ENCODE measurements at regions not wholly inside any gene's neighbourhood (a gene's known extent, or its start where the extent isn't known, plus 50 kb on each side); places are given as distances from the start of the nearest gene placed in this dataset.
"Not testable (repeated sequence)": the region's sequence is repeated elsewhere in the genome, so short reads cannot be mapped to it uniquely, and the experiment has no call there.

GRCh38 chr22:19603346-19603745, 79.1 kb upstream of the CLDN5 start:
- DNase-seq = not testable (repeated sequence)

GRCh38 chr22:19603767-19604166, 79.6 kb upstream of the CLDN5 start:
- DNase-seq = no peak

- DNase-seq = no peak
Observed at GRCh38 chr22:19604711-19605268, 80.6 kb upstream of the CLDN5 start.

DNA sequence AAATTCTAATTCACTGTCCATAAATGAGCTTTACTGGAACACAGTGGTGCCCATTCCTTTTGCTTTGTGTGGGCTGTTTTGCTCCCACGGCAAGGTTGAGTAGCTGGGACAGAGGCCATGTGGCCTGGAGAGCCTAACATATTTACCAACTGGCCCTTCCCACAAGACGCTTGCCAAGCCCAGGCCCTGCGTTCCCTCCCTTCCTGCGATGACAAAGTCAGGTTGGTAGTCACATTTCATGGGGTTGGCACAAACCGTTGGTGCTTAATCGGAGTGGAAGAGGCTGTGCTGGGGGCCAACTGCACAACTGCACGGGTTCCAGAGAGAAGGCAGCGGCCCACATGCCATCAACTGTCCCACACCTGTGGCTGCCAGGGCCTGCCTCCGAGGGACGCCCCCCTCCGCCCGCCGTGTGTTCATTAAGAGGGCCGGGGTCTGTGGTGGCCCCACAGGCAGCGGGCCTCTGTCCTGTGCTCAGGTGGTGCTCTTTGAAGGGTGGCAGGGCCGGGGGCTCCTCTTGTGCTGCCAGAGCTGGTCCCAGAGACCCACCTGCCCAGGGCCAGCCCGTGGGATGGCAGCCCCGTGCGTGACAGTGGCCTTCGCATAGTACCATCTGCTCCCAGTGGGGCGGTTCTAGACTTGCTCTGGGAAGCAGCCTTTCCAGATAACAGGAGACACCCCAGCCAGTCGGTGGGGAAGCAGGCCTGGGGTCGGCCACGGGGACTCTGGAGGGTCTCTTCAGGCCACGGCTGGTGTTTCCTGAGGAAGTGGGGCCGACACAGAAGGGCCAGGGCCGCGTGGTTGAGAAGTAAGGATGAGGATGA, 81.5 kb upstream of the CLDN5 start:
- no peak for DNase-seq

DNA sequence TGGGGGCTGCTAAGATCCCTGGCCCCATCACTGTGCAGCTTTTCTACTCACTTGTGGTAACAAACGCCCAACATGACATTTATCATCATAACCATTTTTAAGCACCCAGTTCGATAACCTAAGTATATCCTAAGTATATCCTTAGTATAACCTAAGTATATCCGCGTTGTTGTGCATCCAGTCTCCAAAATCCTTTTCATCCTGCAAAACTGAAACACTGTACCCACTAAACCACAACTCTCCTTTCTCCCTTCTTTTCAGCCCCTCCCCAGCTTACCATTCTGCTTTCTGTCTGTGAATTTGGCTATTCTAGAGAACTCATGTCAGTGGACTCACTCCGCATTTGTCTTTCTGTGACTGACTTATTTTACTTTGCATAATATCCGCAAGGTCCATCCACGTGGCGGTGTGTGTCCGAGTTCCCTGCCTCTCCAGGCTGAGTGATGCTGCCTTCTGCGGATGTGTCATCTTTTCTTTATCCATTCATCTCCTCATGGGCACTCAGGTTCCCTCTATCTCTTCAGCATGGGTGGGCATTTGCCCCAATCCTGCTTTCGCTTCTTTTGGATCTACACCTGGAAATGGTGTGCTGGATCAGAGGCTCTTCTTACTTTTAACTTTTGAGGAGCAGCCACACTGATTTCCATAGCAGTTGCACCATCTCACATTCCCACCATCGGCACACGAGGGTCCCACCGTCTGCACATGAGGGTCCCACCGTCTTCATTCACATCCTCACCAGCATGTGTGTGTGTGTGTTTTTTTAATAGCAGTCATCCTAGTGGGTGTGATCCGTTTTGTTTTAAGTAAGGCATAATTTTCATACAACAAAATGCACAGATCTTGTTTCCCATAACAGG, 82.4 kb upstream of the CLDN5 start:
- no peak for DNase-seq

DNA sequence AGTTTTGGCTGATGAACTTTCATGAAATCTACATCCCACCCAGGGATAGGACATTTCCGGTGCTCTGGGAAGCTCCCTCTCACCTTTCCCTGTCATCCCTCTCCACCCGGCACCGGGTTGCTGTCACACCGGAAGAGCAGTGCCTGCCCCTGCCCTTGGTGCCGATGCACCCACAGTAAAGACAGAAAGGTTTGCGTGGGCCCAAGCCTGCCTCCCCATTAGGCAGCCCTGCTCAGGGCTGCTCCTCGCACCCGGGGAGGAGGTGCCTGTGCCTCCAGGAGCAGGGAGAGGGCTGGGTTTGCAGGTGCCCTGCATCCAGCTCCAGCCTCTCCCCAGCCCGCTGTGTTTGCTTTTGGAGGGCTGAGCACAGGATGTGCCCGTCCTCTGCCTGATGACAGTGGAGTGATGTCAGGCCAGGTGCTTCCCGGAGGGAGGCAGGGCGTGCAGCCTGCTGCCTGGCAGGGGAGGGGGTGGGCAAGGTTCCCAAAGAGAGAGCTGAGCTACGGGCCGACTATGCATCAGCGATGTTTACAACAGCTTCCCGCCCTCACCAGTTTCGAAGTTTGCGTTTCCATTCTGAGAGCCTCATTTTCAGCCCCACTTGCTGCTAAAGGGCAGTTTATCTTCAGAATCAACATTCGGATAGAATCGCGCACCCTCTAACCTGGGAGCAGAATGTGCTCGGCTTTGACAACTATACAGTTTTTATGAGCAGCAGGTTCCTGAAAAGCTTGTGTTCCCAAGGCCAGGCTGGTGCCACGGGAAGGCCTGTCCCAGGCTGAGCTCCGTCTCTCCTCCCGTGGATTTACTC, 83.2 kb upstream of the CLDN5 start:
- no peak for DNase-seq

DNA sequence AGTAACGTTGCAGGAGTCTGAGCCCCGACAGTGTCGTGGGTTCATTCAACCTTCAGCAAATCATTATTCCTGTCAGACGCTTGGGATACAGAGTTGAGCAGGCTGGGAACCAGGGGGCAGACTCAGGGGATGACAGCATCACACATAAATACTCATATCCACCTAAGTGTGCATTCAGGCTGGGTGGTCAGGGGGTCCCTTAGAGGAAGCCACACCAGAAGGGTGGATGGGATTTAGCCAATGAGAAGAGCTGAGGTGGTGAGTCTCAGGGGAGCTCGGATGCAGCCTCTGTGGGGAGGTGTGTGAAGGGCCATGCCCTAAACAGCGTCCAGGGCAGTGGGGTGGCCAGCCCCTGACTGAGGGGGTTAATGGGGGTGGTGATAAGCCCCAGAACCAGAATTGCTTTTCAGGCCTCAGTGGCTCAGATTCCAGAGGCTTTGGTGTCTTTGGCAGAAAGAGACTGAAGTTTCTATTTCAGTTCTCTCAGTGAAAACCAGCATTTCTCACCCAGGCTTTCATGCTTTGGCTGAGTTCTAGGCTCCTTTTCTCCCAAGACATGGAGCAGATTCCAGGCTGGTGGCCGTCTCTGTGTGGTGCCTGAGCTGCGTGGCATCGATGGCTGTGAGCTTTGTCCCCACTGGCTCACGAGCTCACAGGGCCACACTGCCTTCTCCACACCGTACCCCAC, 83.9 kb upstream of the CLDN5 start:
- DNase-seq = no peak

GRCh38 chr22:19609753-19610152, 85.5 kb upstream of the CLDN5 start:
- DNase-seq = not testable (repeated sequence)

DNA sequence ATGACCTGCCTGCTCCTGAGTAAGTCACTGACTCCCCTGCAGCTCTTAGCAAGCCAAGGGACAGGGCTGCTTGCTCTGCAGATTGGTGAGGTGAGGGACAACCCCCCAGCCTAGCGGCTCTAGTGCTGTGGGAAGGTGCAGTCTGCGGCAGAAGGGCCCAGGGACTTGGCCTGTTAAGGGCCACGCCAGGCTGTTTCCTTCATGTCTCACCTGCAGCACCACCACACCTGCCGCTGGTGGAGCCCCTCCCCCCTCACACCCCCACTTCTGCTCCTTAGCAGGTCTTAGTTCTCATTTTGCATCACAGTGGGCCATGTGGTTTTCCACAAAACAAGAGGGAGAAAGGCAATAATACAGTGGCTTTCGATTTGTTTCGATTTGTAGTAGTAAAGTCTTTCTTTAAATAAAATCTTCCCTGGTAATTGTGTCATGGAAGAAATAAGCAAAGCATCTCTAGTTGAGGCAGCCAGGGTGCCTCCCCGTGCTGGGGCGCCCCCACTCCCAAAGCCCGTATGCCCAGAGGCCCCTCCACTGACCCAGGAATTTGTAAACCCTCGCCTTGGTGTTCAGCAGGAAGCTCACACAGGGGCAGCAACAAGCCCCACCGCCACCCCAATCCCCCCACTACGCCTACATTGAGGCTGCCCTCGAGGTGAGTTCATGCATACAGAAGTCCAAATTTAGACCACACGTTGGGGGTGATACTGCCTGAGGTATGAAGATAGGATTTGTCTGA, 86.5 kb upstream of the CLDN5 start:
- no peak for DNase-seq

GRCh38 chr22:19611590-19611989, 87.4 kb upstream of the CLDN5 start:
- DNase-seq = no peak

DNA sequence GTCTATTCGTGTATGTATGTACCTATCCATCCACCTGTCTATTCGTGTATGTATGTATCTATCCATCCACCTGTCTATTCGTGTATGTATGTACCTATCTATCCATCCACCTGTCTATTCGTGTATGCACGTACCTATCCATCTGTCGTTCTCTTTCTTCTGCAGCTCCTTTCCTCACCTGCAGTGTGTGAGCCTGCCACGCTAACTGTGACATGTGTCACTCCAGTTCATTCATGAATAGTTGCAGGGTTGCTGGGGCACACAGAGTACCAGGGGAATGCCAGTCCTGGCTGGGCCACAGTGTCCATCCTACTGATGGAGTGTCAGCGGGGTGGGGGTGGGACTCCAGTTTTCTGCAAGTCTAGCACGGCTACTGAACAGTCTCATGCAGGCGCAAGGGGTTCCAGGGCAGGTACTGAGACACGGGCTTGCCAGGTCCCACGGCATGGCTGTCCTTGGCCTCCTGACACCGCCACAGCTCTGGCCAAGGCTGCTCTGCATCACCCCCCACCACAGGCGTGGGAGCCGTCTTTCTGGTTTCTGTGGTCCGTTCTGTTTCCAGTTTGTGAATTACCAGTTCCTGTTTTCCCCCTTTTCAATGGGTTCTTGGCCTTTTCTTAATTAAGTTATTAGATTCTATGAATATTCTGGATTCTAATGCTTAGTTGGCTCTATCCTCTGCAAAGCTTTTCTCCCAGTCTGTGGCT, 88.8 kb upstream of the CLDN5 start:
- DNase-seq = no peak

GRCh38 chr22:19614536-19614863, 90.3 kb upstream of the CLDN5 start:
- DNase-seq = no peak

- no peak for DNase-seq
Observed at GRCh38 chr22:19615001-19615461, 90.8 kb upstream of the CLDN5 start.

GRCh38 chr22:19615867-19616581, 91.8 kb upstream of the CLDN5 start:
- DNase-seq = no peak

DNA sequence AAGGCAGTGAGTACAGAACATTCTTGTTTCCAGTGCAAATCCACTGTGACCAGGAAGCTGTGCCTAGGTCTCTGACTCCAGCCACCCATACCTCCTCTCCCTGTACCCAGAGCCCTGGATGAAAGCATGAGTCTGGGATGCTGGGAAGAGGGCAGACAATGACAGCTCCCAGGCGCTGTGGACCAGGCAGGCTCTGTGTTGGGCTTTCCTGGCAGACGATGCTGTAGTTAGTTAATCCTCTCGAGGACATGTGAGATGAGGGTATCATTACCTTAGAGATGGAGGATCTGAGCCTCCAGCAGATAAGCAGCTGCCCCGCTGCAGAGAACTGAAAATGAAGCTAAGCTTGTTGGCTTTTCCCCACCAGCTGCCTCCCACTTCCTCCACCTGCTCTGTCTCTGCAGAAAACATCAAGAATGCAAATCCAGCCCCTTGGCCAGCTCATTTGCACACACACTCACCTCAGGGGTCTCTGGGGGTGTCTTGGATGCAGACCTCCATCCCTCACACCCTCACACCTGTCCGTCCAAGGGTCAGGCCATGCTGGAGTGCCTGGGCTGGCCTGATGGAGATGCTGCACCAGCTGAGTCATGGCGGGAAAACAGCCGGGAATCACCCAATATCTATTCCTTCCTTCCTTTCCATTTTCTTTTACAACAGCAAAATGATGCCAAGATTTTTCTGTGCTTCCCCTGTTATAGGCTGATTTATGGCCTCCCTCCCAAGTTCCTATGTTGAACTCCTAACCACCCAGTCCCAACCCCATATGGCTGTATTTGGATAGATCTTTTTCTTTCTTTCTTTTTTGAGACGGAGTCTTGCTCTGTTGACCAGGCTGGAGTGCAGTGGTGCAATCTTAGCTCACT, 94.9 kb upstream of the SEPTIN5 start:
- DNase-seq = no peak

DNA sequence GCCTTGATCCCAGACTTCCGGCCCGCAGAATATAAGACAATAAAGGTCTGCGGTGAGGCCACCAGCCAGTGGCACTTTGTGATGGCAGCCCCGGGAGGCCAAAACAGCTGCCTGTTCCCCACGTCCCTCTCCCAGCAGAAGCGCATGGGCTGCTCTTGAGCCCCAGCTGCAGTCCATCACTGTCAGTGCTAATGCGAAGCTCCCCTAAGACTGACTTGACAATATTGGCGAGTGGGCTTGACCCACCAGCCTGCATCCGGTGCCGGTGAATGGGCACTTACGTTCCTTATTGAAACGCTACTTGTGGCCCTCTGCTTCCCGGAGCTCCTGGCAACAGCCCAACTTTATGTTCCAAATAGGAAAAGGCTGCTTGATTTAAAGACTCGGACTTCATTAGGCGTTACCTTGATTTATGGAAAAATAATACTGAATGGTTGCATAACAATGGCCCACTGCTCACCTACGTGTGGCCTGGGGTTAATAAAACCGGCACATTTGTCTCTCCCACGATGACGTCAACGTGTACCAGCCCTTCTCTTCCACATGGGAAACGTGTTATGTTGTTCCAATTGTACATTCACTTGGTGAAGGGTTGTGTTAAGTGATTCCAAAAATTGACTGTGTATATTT, 93.4 kb upstream of the SEPTIN5 start:
- no peak for DNase-seq

- no peak for DNase-seq
Observed at GRCh38 chr22:19621373-19622060, 92.8 kb upstream of the SEPTIN5 start.

DNA sequence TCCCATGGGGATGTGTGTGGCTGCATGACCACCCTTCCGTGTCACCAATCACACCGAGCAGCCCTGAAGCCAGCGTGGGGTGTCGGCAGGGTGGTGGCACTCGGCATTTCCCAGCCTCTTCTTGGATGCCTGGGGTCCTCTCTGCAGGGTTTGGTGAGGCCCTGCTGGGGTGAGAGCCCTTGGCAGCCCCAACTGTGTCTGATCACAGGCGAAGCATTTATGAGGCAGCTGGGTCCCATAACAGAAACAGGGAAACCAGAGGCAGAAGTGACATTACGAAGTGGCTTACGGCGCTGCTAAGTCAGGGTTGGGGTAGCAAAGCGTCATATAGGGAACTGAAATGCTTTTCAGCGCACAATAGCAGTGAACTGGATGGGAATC, 92.3 kb upstream of the SEPTIN5 start:
- no peak for DNase-seq

Data from islet precursor cell (in vitro differentiated cells).